GM10266 (cell line): ENCODE measurements at regions not wholly inside any gene's neighbourhood (a gene's known extent, or its start where the extent isn't known, plus 50 kb on each side); places are given as distances from the start of the nearest gene placed in this dataset.

Experiments
- DNase-seq: peaks from one replicate; pipeline ENCODE4 v3.0.0; 2012; ENCODE audit errors: extremely low spot score
- CTCF ChIP-seq: IDR thresholded peaks from 2 replicates; pipeline ENCODE4 v1.5.1; 2012; ENCODE audit warnings: mild to moderate bottlenecking, low read depth; ENCODE audit not compliant: control insufficient read depth, insufficient read depth; ENCODE audit errors: missing control alignments

- TF ChIP-seq CTCF: no peak
- DNase-seq: no peak
These were observed 733.4 kb upstream of the SOX9 start for GRCh38 chr17:71387456-71387855.

DNA sequence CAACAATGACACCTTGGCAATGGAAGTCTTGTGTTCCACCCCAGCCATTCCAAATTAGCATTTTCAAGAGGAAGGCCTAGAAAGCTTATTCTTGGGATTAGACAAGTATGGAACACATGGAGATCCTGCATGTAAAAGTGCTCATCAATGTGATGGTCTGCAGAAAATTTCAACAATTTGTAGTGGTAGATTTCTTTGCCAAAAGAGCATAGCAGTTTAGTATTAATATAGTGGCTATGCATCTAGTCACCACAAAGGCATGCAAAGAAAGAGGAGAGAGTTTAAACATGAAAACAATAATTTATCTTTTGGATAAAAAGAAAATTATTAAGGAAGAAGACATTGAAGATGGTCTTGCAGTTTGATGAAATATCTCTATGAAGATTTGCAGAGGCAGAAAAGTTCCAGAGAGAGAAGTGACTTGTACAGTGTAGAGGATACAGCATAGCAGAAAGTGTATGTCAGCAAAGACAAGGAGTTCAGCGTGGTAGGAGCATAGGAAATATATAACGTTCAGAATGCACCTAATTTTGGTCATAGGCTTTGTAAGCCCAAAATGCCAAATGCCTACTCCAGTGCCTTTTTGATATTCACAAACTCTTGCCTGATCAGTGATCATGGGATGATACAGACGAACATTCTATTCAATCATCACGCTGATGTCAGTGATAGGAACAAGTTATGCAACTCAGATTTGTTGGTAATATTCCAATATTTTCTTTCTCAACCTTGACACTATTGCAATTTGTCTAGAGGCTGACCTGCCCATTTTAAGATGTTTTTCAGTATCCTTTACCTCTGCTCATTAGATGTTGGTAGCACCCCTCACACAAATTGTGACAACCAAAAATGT, 727.9 kb upstream of the SOX9 start:
- DNase-seq: no peak
- TF ChIP-seq CTCF: no peak

- TF ChIP-seq CTCF: no peak
- no peak for DNase-seq
These were observed 724.9 kb upstream of the SOX9 start for GRCh38 chr17:71395901-71396300.

GRCh38 chr17:71396711-71397110, 724.1 kb upstream of the SOX9 start:
- no peak for DNase-seq
- TF ChIP-seq CTCF: no peak

GRCh38 chr17:71398025-71398424, 722.8 kb upstream of the SOX9 start:
- no peak for TF ChIP-seq CTCF
- DNase-seq: no peak

GRCh38 chr17:71398800-71399219, 722.0 kb upstream of the SOX9 start:
- no peak for TF ChIP-seq CTCF
- no peak for DNase-seq

GRCh38 chr17:71399221-71399620, 721.6 kb upstream of the SOX9 start:
- TF ChIP-seq CTCF: no peak
- no peak for DNase-seq
